ENCODE measurements at regions not wholly inside any gene's neighbourhood (a gene's known extent, or its start where the extent isn't known, plus 50 kb on each side); places are given as distances from the start of the nearest gene placed in this dataset.

- TF ChIP-seq, protein P1, sequence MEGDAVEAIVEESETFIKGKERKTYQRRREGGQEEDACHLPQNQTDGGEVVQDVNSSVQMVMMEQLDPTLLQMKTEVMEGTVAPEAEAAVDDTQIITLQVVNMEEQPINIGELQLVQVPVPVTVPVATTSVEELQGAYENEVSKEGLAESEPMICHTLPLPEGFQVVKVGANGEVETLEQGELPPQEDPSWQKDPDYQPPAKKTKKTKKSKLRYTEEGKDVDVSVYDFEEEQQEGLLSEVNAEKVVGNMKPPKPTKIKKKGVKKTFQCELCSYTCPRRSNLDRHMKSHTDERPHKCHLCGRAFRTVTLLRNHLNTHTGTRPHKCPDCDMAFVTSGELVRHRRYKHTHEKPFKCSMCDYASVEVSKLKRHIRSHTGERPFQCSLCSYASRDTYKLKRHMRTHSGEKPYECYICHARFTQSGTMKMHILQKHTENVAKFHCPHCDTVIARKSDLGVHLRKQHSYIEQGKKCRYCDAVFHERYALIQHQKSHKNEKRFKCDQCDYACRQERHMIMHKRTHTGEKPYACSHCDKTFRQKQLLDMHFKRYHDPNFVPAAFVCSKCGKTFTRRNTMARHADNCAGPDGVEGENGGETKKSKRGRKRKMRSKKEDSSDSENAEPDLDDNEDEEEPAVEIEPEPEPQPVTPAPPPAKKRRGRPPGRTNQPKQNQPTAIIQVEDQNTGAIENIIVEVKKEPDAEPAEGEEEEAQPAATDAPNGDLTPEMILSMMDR (IDR thresholded peaks at IDR 0.05; ENCODE audit: insufficient read depth, low read length) = no peak
- TF ChIP-seq SPI1 (IDR thresholded peaks at IDR 0.05; ENCODE audit: borderline replicate concordance, low read depth) (no peak), REST (IDR thresholded peaks at IDR 0.05; ENCODE audit: insufficient replicate concordance, low read depth) (no peak), GABPA (IDR thresholded peaks at IDR 0.05; ENCODE audit: low read depth) (no peak), POLR2AphosphoS5 (IDR thresholded peaks at IDR 0.05; ENCODE audit: low read depth) (no peak)
- Histone ChIP-seq H3K27me3 (ENCODE audit: insufficient read depth, poor library complexity, severe bottlenecking) (no peaks in the 10 kb centered on the region), H3K4me3 (replicated peaks; ENCODE audit: insufficient read depth, low read length) (no peak overlapping the region), H3K27ac (replicated peaks) (no peak overlapping the region)
- DNase-seq (ENCODE audit: low read depth in 1 of 2, low spot score in 1 of 2) = no peak
These were observed 537.4 kb upstream of the MMS22L start for GRCh38 chr6:97820400-97820799.

DNA sequence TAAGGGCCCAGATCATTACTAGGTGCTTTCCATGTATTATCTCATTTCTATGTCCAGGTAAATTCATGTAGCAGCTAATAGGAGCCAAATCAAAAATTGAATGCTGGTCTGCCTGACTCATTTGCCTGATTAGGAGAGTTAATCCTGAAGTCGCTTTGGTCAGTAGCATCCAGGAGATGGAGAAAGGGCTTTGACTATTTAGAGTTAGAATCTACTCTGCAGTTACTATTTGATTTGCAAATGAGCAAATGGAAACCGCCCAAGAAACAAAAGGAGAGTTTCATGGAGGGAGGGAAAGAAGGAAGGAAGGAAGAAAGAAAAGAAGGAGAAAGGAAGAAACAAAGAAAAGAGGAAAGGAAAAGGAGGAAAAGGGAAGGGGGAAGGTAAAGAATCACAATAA is 539.6 kb upstream of the MMS22L start:
- TF ChIP-seq REST (IDR thresholded peaks at IDR 0.05; ENCODE audit: insufficient replicate concordance, low read depth) (no peak), SPI1 (IDR thresholded peaks at IDR 0.05; ENCODE audit: borderline replicate concordance, low read depth) (no peak), POLR2AphosphoS5 (IDR thresholded peaks at IDR 0.05; ENCODE audit: low read depth) (no peak), GABPA (IDR thresholded peaks at IDR 0.05; ENCODE audit: low read depth) (no peak)
- TF ChIP-seq, protein P1 (IDR thresholded peaks at IDR 0.05; ENCODE audit: insufficient read depth, low read length) = no peak
- Histone ChIP-seq H3K4me3 (replicated peaks; ENCODE audit: insufficient read depth, low read length) (no peak overlapping the region), H3K27me3 (ENCODE audit: insufficient read depth, poor library complexity, severe bottlenecking) (no peaks in the 10 kb centered on the region), H3K27ac (replicated peaks) (no peak overlapping the region)
- DNase-seq (ENCODE audit: low read depth in 1 of 2, low spot score in 1 of 2) = no peak

GRCh38 chr6:97841763-97842162 is 558.7 kb upstream of the MMS22L start:
- DNase-seq (ENCODE audit: low read depth in 1 of 2, low spot score in 1 of 2) = no peak
- no peaks in the 10 kb centered on the region for H3K27me3 ChIP-seq (ENCODE audit: insufficient read depth, poor library complexity, severe bottlenecking)
- no peak for TF ChIP-seq REST (IDR thresholded peaks at IDR 0.05; ENCODE audit: insufficient replicate concordance, low read depth)
- no peak for TF ChIP-seq GABPA (IDR thresholded peaks at IDR 0.05; ENCODE audit: low read depth)
- no peak for TF ChIP-seq POLR2AphosphoS5 (IDR thresholded peaks at IDR 0.05; ENCODE audit: low read depth)
- TF ChIP-seq, protein P1 (IDR thresholded peaks at IDR 0.05; ENCODE audit: insufficient read depth, low read length) = no peak
- no peak for TF ChIP-seq SPI1 (IDR thresholded peaks at IDR 0.05; ENCODE audit: borderline replicate concordance, low read depth)
- no peak overlapping the region for H3K27ac ChIP-seq (replicated peaks)
- no peak overlapping the region for H3K4me3 ChIP-seq (replicated peaks; ENCODE audit: insufficient read depth, low read length)

Measured in HL-60 (cell line).